ENCODE measurements at regions not wholly inside any gene's neighbourhood (a gene's known extent, or its start where the extent isn't known, plus 50 kb on each side); places are given as distances from the start of the nearest gene placed in this dataset.

GRCh38 chr4:104385713-104386112 lies 109.0 kb downstream of the CXXC4 start:
- TF ChIP-seq CTCF (IDR thresholded peaks at IDR 0.05; ENCODE audit: poor library complexity) (no peak), EZH2phosphoT487 (IDR thresholded peaks at IDR 0.05; ENCODE audit: low read depth, severe bottlenecking, unreplicated experiment) (no peak), EZH2 (IDR thresholded peaks at IDR 0.05; ENCODE audit: borderline replicate concordance) (no peak)
